Astrocyte (in vitro differentiated cells and primary cell): ENCODE measurements at regions not wholly inside any gene's neighbourhood (a gene's known extent, or its start where the extent isn't known, plus 50 kb on each side); places are given as distances from the start of the nearest gene placed in this dataset.

ENCODE experiments used
- CTCF ChIP-seq: IDR thresholded peaks from 2 replicates; pipeline ENCODE4 v1.5.1; 2011; ENCODE audit warnings: low read depth, mild to moderate bottlenecking, inconsistent platforms, low read length, moderate library complexity; ENCODE audit not compliant: insufficient read depth
- EZH2 ChIP-seq: IDR thresholded peaks from 2 replicates; pipeline ENCODE4 v1.6.1; 2012; ENCODE audit warnings: mild to moderate bottlenecking, low read length, inconsistent platforms; ENCODE audit not compliant: insufficient read depth

- TF ChIP-seq CTCF (no peak), EZH2 (no peak)
Measured at GRCh38 chr9:115810166-115810565, 343.4 kb upstream of the PAPPA start.
